Mesenchymal stem cell (in vitro differentiated cells and primary cell): ENCODE measurements at regions not wholly inside any gene's neighbourhood (a gene's known extent, or its start where the extent isn't known, plus 50 kb on each side); places are given as distances from the start of the nearest gene placed in this dataset.

Experiments used
- DNase-seq: peaks from one replicate; pipeline ENCODE4 v3.0.0-alpha.2; 2013
- H2AFZ ChIP-seq: one replicate; pipeline ENCODE4 v1.6.1; 2013; ENCODE audit warnings: low read depth, mild to moderate bottlenecking, control low read depth, inconsistent platforms, low read length, moderate library complexity
- H2AK5ac ChIP-seq: 2 replicates; pipeline ENCODE4 v1.6.1; 2013; ENCODE audit warnings: low read length, moderate library complexity, mild to moderate bottlenecking, inconsistent platforms; ENCODE audit not compliant: severe bottlenecking
- H2BK120ac ChIP-seq: one replicate; pipeline ENCODE4 v1.6.1; 2013; ENCODE audit warnings: low read depth, mild to moderate bottlenecking, inconsistent platforms, low read length, moderate library complexity
- H2BK12ac ChIP-seq, 2 experiments: one replicate each; pipeline ENCODE4 v1.6.1; 2013; ENCODE audit warnings: inconsistent platforms in 2 of 2, low read length in 2 of 2, mild to moderate bottlenecking in 2 of 2, moderate library complexity in 2 of 2, control low read depth in 1 of 2
- H2BK15ac ChIP-seq: one replicate; pipeline ENCODE4 v1.6.1; 2013; ENCODE audit warnings: mild to moderate bottlenecking, low read depth, inconsistent platforms; ENCODE audit not compliant: poor library complexity, severe bottlenecking
- H2BK5ac ChIP-seq: 2 replicates; pipeline ENCODE4 v1.6.1; 2013; ENCODE audit warnings: low read depth, mild to moderate bottlenecking, low read length, control low read depth, inconsistent platforms; ENCODE audit not compliant: poor library complexity, severe bottlenecking
- H3K14ac ChIP-seq, 2 experiments: one replicate each; pipeline ENCODE4 v1.6.1; 2013; ENCODE audit warnings: inconsistent platforms in 2 of 2, low read length in 2 of 2, control low read depth in 1 of 2, mild to moderate bottlenecking in 1 of 2, moderate library complexity in 1 of 2
- H3K18ac ChIP-seq, 2 experiments: one replicate each; pipeline ENCODE4 v1.6.1; 2013; ENCODE audit warnings: inconsistent platforms in 2 of 2, low read length in 2 of 2, control low read depth in 1 of 2, low read depth in 1 of 2, mild to moderate bottlenecking in 1 of 2
- H3K23ac ChIP-seq, 2 experiments: one replicate each; pipeline ENCODE4 v1.6.1; 2013; ENCODE audit warnings: inconsistent platforms in 2 of 2, low read length in 2 of 2, mild to moderate bottlenecking in 2 of 2, moderate library complexity in 2 of 2, control low read depth in 1 of 2
- H3K27ac ChIP-seq: 2 replicates; pipeline ENCODE4 v1.5.1; 2013; ENCODE audit warnings: mild to moderate bottlenecking, moderate library complexity, low read length, control low read depth, inconsistent platforms; ENCODE audit not compliant: poor library complexity, severe bottlenecking
- H3K27me3 ChIP-seq, 2 experiments: 2 replicates each; pipeline versions ENCODE4 v1.6.1 to v1.7.0; 2013; ENCODE audit warnings: low read length in 2 of 2, mild to moderate bottlenecking in 2 of 2, moderate library complexity in 2 of 2, control low read depth in 1 of 2, inconsistent platforms in 1 of 2; ENCODE audit not compliant: control insufficient read depth in 1 of 2, insufficient read depth in 1 of 2
- H3K36me3 ChIP-seq, 2 experiments: 2 replicates each; pipeline versions ENCODE4 v1.6.1 to v1.7.0; 2013; ENCODE audit warnings: low read length in 2 of 2, control low read depth in 1 of 2, inconsistent platforms in 1 of 2, low read depth in 1 of 2, mild to moderate bottlenecking in 1 of 2; ENCODE audit not compliant: insufficient read depth in 2 of 2, control insufficient read depth in 1 of 2
- H3K4ac ChIP-seq, 2 experiments: one replicate each; pipeline ENCODE4 v1.6.1; 2013; ENCODE audit warnings: inconsistent platforms in 2 of 2, low read length in 2 of 2, mild to moderate bottlenecking in 2 of 2, moderate library complexity in 2 of 2, control low read depth in 1 of 2, low read depth in 1 of 2
- H3K4me1 ChIP-seq: 2 replicates; pipeline ENCODE4 v1.6.1; 2013; ENCODE audit warnings: low read depth, low read length, control low read depth; ENCODE audit not compliant: control insufficient read depth, insufficient read depth
- H3K4me2 ChIP-seq: 2 replicates; pipeline ENCODE4 v1.6.1; 2013; ENCODE audit warnings: low read length, mild to moderate bottlenecking, inconsistent platforms; ENCODE audit not compliant: poor library complexity, severe bottlenecking
- H3K4me3 ChIP-seq, 2 experiments: 2 replicates each; pipeline versions ENCODE4 v1.5.1 to v1.7.0; 2013; ENCODE audit warnings: low read length in 2 of 2, mild to moderate bottlenecking in 2 of 2, control low read depth in 1 of 2, low read depth in 1 of 2; ENCODE audit not compliant: insufficient read depth in 1 of 2
- H3K79me1 ChIP-seq: replicated peaks from 2 replicates; pipeline ENCODE4 v1.6.1; 2013; ENCODE audit warnings: mild to moderate bottlenecking, control low read depth, low read length, inconsistent platforms; ENCODE audit not compliant: poor library complexity, severe bottlenecking
- H3K9ac ChIP-seq: 2 replicates; pipeline ENCODE4 v1.7.0; 2013; ENCODE audit warnings: mild to moderate bottlenecking, low read length, moderate library complexity
- H3K9me3 ChIP-seq: 2 replicates; pipeline ENCODE4 v1.7.0; 2013; ENCODE audit warnings: mild to moderate bottlenecking, low read length; ENCODE audit not compliant: control insufficient read depth
- H4K8ac ChIP-seq: one replicate; pipeline ENCODE4 v1.6.1; 2013; ENCODE audit warnings: inconsistent platforms, mild to moderate bottlenecking, low read length, moderate library complexity
- H4K91ac ChIP-seq: one replicate; pipeline ENCODE4 v1.6.1; 2013; ENCODE audit warnings: mild to moderate bottlenecking, low read length, inconsistent platforms
- WGBS: methylation state at CpG from one replicate; pipeline ENCODE4 v1.1.7; 2013; ENCODE audit warnings: mixed read lengths; 5-methylcytosine and 5-hydroxymethylcytosine counted together

- Histone ChIP-seq H2BK120ac (no peak overlapping the region), H3K18ac (no peak overlapping the region), H3K36me3 (no peaks in the 10 kb centered on the region), H3K27me3 (no peaks in the 10 kb centered on the region), H3K14ac (no peak overlapping the region), H3K4me3 (no peak overlapping the region), H4K8ac (no peak overlapping the region), H3K4ac (no peak overlapping the region), H3K4me2 (no peak overlapping the region), H2AFZ (no peak overlapping the region), H2BK15ac (no peak overlapping the region), H3K9me3 (no peaks in the 10 kb centered on the region), H4K91ac (no peak overlapping the region), H3K4me1 (peaks cover 8% of the 10 kb centered on the region), H3K9ac (no peak overlapping the region), H3K27ac (no peak overlapping the region), H2AK5ac (no peak overlapping the region), H2BK12ac (no peak overlapping the region), H3K23ac (no peak overlapping the region), H3K79me1 (no peaks in the 10 kb centered on the region), H2BK5ac (no peak overlapping the region)
- WGBS = 81% methylated on average over 9 of the region's 9 CpGs
- DNase-seq = no peak
Observed at GRCh38 chr4:97038146-97038516, 1105.1 kb downstream of the STPG2 start.

GRCh38 chr4:97072666-97073065 is 1070.6 kb downstream of the STPG2 start:
- WGBS = 61% methylated on average over 3 of the region's 3 CpGs
- H3K4me3 ChIP-seq = no peak overlapping the region
- H3K9me3 ChIP-seq = peaks cover 5% of the 10 kb centered on the region
- no peak overlapping the region for H2AFZ ChIP-seq
- H2BK15ac ChIP-seq = no peak overlapping the region
- no peak overlapping the region for H3K23ac ChIP-seq
- H3K27me3 ChIP-seq = no peaks in the 10 kb centered on the region
- H3K14ac ChIP-seq = no peak overlapping the region
- H3K79me1 ChIP-seq = no peaks in the 10 kb centered on the region
- H4K91ac ChIP-seq = no peak overlapping the region
- H3K4me1 ChIP-seq = no peaks in the 10 kb centered on the region
- H3K36me3 ChIP-seq = no peaks in the 10 kb centered on the region
- no peak overlapping the region for H3K4me2 ChIP-seq
- H2BK12ac ChIP-seq = no peak overlapping the region
- no peak overlapping the region for H2BK120ac ChIP-seq
- no peak overlapping the region for H3K4ac ChIP-seq
- H3K9ac ChIP-seq = no peak overlapping the region
- no peak overlapping the region for H4K8ac ChIP-seq
- no peak overlapping the region for H3K18ac ChIP-seq
- H2AK5ac ChIP-seq = no peak overlapping the region
- DNase-seq = no peak
- no peak overlapping the region for H2BK5ac ChIP-seq
- H3K27ac ChIP-seq = no peak overlapping the region

GRCh38 chr4:97073194-97073593 is 1070.1 kb downstream of the STPG2 start:
- no peak overlapping the region for H3K9ac ChIP-seq
- no peak overlapping the region for H3K4me3 ChIP-seq
- peaks cover 5% of the 10 kb centered on the region for H3K9me3 ChIP-seq
- no peak overlapping the region for H4K91ac ChIP-seq
- no peak overlapping the region for H2BK5ac ChIP-seq
- no peak overlapping the region for H2BK12ac ChIP-seq
- no peak overlapping the region for H4K8ac ChIP-seq
- H3K79me1 ChIP-seq = no peaks in the 10 kb centered on the region
- 87% methylated on average over 2 of the region's 3 CpGs for WGBS
- H2BK15ac ChIP-seq = no peak overlapping the region
- H3K4ac ChIP-seq = no peak overlapping the region
- H2AFZ ChIP-seq = no peak overlapping the region
- H2BK120ac ChIP-seq = no peak overlapping the region
- no peak overlapping the region for H3K18ac ChIP-seq
- no peaks in the 10 kb centered on the region for H3K27me3 ChIP-seq
- H3K14ac ChIP-seq = no peak overlapping the region
- H3K27ac ChIP-seq = no peak overlapping the region
- H3K4me2 ChIP-seq = no peak overlapping the region
- no peaks in the 10 kb centered on the region for H3K36me3 ChIP-seq
- DNase-seq = no peak
- no peaks in the 10 kb centered on the region for H3K4me1 ChIP-seq
- H3K23ac ChIP-seq = no peak overlapping the region
- no peak overlapping the region for H2AK5ac ChIP-seq

- Histone ChIP-seq H3K18ac (no peak overlapping the region), H2BK12ac (no peak overlapping the region), H3K4ac (no peak overlapping the region), H4K8ac (no peak overlapping the region), H3K14ac (no peak overlapping the region), H3K23ac (no peak overlapping the region), H2AFZ (no peak overlapping the region), H3K36me3 (no peaks in the 10 kb centered on the region), H3K4me3 (no peak overlapping the region), H2BK5ac (no peak overlapping the region), H2AK5ac (no peak overlapping the region), H3K79me1 (no peaks in the 10 kb centered on the region), H3K27me3 (no peaks in the 10 kb centered on the region), H3K4me1 (no peaks in the 10 kb centered on the region), H3K27ac (no peak overlapping the region), H4K91ac (no peak overlapping the region), H2BK120ac (no peak overlapping the region), H2BK15ac (no peak overlapping the region), H3K9ac (no peak overlapping the region), H3K4me2 (no peak overlapping the region), H3K9me3 (peaks cover 5% of the 10 kb centered on the region)
- no CpG with 5 or more reads among the region's 2 CpGs for WGBS
- DNase-seq = no peak
Observed at GRCh38 chr4:97074531-97074930, 1068.7 kb downstream of the STPG2 start.
